GM18951 (cell line): ENCODE measurements at regions not wholly inside any gene's neighbourhood (a gene's known extent, or its start where the extent isn't known, plus 50 kb on each side); places are given as distances from the start of the nearest gene placed in this dataset.

Experiments used
- POLR2A ChIP-seq: IDR thresholded peaks from 4 replicates; pipeline ENCODE4 v1.6.1; 2011; ENCODE audit warnings: mild to moderate bottlenecking; ENCODE audit not compliant: insufficient read length, insufficient read depth; ENCODE audit errors: extremely low read depth
- in situ Hi-C: fragments of 300-500 bp; cut with MboI; formaldehyde crosslinking; loops from one replicate; pipeline ENCODE4 v1.12.0; 2022; ENCODE audit warnings: low sequenced_read_pairs, mixed read lengths, inconsistent platforms; ENCODE audit not compliant: unreplicated experiment

DNA sequence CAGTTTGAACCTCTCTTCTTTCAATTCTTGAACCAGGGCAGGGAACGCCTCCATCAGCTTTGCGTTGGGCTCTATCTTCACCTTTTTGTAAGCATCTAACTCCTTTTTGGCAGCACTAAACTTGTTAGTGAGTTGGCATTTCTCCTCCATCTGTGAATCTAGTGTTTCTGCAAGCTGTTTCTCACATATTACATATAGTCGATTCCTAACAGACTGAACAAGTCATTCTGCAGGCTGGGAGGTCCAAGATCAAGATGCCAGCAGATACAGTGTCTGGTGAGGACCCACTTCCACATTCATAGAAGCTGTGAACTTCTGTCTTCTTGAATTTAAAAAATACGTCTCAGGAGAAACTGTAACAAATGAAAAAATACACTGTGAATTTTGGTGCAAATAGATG lies 539.7 kb downstream of the ANKRD7 start:
- no peak for TF ChIP-seq POLR2A
- in situ Hi-C loops: no loop called here

DNA sequence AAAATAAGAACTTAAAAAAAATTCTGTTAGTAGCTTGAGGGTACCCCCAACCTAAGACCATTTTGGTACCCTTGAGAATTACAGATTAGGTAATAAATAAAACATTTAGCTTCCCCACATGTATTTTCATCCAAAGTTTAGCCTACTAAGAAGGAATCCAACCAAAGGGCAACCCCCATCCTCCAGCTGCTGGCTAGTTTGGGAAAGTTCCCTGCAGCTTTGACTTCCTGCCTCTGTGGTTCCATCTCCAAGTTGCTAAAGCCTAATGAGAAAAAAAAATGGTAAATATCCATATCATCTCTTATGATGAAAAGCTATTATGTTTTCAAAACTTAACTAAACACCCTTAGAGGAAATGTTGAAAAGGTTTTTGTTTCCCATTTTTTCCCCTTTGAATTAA lies 547.2 kb downstream of the ANKRD7 start:
- TF ChIP-seq POLR2A: no peak
- in situ Hi-C loops: no loop called here

DNA sequence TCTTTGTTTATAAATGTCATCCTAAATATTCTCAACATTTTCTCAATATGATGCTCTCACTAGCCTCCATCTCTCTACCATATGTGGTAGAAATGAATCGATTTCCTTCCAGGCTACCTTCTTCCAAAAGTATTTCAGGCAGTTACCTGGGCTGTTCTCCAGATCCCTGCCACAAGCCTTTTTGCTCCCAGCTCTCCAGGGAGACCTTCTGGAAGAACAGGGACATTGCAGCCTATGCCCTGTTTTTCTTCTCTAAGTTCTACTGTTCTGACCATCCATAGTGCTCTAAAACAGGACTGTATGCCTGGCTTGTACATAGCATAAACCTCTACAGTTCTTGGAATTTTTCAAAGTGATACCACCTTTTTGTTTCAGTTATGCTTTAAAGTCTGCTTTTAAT lies 552.8 kb downstream of the ANKRD7 start:
- no peak for TF ChIP-seq POLR2A
- in situ Hi-C loops: no loop called here

DNA sequence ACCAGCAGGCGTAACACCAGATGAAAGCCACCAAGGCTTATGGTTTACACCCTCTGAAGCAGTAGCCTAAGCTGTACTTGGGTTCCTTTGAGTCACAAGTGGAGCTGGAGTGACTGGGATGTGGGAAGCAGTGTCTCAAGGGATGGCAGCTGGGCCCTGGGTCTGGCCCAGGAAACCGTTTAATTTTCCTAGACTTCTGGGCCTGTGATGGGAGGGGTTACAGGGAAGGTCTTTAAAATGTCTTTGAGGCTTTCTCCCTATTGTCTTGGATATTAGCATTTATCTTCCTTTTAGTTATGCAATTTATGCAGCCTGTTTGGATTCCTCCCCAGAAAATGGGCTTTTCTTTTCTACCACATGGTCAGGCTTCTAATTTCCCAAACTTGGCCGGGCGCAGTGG lies 568.2 kb downstream of the ANKRD7 start:
- no peak for TF ChIP-seq POLR2A
- in situ Hi-C loops: no loop called here

DNA sequence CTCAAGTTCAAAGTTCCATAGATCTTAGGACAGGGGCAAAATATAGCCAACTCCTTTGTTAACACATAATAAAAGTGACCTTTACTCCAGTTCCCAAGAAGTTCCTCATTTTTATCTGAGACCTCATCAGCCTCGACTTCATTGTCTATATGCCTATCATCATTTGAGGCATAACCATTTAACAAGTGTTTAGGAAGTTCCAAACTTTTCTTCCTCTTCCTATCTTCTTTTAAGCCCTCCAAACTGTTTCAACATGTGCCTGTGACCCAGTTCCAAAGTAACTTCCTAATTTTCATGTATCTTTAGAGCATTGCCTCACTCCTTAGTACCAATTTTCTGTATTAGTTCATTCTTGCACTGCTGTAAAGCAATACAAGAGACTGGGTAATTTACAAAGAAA lies 569.1 kb downstream of the ANKRD7 start:
- no peak for TF ChIP-seq POLR2A
- in situ Hi-C loops: no loop called here

DNA sequence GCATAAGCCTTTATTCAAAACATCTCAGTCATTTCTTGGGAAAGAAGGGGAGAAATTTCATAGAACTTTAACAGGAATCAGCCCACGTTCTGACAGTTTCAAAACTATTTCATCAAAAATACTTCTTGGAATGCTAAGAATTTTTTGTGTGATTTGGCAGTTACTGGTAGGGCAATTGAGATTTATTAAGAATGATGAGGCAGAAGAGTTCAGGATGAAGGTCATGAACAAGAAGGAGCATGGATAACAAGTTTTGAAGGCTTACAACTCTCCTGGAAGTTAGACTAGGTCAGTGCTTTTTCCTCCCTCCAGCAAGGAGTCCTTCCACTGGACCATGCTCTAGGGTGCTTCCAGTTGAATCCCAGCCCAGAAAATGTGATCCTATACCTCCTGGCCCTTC lies 569.9 kb downstream of the ANKRD7 start:
- in situ Hi-C loops: no loop called here
- TF ChIP-seq POLR2A: no peak

DNA sequence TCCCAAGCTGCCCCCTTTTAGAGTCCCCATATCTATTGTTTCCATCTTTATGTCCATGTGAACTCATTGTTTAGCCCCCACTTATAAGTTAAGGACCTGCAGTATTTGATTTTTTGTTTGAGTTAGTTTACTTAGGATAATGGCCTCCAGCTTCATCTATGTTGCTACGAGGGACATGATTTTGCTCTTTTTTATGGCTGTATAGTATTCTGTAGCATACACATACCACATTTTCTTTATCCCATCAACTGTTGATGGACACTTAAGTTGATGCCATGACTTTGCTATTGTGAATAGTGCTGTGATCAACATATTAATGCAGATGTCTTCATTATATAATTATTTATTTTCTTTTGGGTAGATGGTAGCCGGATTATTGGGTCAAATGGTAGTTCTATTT lies 576.9 kb downstream of the ANKRD7 start:
- no peak for TF ChIP-seq POLR2A
- in situ Hi-C loops: no loop called here

DNA sequence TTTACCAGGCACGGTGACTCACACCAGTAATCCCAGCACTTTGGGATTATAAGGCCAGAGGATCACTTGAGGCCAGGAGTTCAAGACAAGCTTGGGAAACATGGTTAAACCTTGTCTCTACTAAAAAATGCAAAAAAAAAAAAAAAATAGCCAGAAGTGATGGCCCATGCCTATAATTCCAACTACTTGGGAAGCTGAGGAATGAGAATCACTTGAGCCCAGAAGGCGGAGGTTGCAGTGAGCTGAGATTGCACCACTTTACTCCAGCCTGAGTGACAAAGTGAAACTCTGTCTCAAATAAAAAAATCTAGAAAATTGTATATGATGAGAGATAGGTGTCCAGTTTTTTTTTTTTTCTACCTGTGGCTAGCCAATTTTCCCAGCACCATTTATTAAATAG lies 578.2 kb downstream of the ANKRD7 start:
- in situ Hi-C loops: no loop called here
- TF ChIP-seq POLR2A: no peak

DNA sequence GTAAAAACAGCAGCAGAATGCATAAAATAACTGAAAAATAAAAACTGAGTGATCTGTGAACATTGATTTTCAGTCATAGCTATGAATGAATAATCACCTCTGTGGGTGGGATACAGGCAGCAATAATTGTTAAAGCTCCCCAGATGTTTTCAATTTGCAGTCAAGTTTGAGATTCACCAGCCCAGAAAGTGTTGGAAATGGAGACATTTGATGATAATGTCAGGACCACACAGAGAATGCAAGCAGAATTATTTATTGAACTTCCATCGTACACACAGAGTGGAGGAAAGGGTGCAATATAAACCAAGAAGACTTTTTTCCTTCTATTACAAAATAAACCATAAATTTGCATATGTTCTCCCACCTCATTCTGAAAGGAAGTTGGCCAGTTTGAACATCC lies 601.7 kb downstream of the ANKRD7 start:
- in situ Hi-C loops: no loop called here
- TF ChIP-seq POLR2A: no peak

DNA sequence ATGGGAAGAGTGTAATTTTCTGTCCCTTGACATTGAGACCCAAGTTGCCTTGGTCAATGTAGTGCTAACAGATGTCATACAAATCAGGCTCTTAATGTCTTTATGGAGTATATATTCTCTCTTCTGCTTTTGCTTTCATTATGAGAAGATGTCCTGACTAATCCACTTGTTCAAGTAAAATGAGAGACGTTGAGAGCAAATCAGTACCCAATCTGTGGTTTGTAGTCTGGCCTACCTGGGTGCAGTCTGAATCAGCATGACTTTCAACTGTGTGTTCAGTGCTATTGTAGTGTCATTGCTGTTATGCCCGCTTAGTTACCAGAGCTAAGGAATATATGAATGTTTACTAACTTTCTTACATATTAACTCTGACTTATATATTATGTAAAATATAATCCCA lies 612.4 kb downstream of the ANKRD7 start:
- in situ Hi-C loops: no loop called here
- TF ChIP-seq POLR2A: no peak

DNA sequence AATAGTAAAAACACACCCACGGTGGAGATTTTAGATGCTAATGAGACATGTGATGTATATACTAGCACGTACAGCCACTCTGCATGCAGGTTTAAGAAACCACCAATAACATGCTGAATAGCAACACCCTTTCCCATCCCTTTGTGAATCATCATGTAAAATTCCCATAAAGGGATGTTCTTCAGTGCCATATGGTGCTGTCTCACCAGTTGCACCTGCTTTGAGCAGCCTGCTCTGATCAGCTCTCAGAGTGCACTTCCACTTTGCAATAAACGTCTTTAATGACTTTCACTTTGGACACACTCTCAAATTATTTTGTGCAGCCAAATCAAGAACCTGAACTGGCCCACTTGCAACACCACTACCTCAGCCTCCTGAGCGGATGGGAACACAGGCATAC lies 615.0 kb downstream of the ANKRD7 start:
- in situ Hi-C loops: no loop called here
- TF ChIP-seq POLR2A: no peak

DNA sequence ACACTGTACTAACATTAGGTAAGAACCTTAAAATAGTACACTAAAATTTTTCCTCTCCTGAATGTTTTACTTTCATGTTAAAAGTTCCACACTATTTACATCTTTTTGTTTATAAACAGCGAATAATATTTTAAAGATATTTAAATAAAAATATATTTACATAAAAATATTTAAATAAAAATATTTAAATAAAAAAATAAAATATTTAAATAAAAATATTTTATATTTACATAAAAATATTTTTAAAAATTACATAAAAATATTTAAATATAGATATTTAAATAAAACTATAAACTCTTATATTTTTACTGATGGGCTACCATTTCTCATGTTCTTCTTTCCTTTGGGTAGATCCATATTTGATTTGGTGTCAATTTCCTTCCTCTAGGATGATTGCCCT lies 619.0 kb downstream of the ANKRD7 start:
- in situ Hi-C loops: no loop called here
- TF ChIP-seq POLR2A: no peak

DNA sequence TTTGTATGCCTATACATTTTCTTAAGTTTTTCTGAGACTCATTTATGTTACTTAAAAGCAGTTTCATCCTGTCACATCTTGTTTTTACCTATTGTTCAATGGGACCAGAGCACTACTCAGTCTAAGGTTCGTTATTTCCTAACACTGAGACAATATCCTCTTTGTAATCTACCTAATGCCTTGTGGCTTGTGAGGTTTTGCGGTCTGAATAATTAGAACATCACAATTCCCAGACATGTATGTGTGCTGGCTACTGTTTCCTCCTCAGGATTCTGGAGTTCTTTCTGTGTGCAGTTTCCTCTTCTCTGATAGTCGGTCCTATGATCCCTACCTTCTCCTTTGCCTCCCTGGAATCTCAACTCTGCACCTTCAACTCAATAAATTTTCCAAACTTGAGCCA lies 620.2 kb downstream of the ANKRD7 start:
- TF ChIP-seq POLR2A: no peak
- in situ Hi-C loops: no loop called here

DNA sequence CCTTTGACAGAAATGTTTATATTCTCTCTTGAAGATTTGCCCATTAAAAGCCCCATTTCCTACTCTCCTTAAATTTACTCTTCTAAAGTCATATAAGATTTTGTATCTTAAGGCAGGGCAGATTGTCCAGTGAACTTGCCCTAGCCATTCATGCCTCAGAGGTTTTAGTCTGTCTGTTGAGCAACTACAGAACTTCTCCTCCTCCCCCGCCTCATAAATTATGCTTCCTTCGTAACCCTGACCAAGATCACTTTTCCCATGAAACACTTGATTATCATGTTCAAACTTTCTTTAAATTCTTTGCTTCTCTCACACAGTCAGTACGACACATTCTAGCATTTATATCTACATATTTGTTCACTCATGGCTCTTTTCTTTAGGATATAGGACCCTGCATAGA lies 621.3 kb downstream of the ANKRD7 start:
- no peak for TF ChIP-seq POLR2A
- in situ Hi-C loops: no loop called here

DNA sequence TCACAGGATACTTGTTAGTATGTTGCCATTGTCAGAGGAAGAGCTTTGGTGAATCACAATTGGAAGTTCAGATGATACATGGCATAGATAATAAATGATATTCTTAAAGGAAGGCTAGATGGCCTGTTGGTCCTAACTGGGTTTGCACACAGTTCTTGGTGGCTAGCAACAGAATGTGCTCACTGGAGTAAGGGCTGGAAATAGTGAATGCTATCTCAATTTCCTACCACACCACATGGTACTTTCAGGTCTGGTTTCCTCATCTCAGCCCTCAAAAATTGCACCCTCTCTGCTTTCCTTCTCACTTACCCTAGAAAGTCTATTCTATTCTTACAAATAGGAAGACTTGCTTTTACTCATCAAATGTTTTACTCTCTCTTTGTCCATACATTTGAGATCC lies 622.5 kb downstream of the ANKRD7 start:
- TF ChIP-seq POLR2A: no peak
- in situ Hi-C loops: no loop called here
